ENCODE measurements at regions not wholly inside any gene's neighbourhood (a gene's known extent, or its start where the extent isn't known, plus 50 kb on each side); places are given as distances from the start of the nearest gene placed in this dataset.

DNA sequence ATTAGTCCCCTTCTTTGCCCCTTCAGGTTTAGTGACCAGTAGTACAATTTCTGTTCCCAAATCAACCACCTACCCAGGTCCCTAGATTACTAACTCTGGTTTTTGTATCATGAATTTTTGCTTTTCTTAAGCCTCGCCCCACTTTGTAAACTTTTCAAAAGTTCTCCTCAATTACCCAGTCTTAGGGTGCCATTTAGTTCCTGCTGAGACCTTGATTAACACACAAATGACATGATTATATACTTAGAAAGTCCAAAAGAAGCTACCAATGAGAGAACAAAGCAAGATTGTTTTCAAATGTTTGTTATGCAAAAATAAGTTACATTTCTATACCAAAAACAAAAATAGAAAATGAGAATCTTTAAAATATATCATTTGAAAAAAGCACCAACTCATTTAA lies 594.4 kb downstream of the SQOR start:
- Histone ChIP-seq H3K4me3 (ENCODE audit: low read depth, low read length) (no peak overlapping the region), H3K4me1 (ENCODE audit: control insufficient read depth, insufficient read depth, low read length) (peaks cover 18% of the 10 kb centered on the region), H3K27ac (ENCODE audit: low read depth, low read length) (peak overlapping the region; percentile 48)

GRCh38 chr15:46231786-46232185 lies 597.0 kb downstream of the SQOR start:
- Histone ChIP-seq H3K27me3 (ENCODE audit: control insufficient read depth, insufficient read depth, low read length) (peaks cover 22% of the 10 kb centered on the region), H3K4me1 (ENCODE audit: control insufficient read depth, insufficient read depth, low read length) (peaks cover 18% of the 10 kb centered on the region), H3K9ac (ENCODE audit: low read depth, low read length) (no peak overlapping the region), H3K9me3 (ENCODE audit: control insufficient read depth, insufficient read depth, low read length) (no peaks in the 10 kb centered on the region), H3K36me3 (ENCODE audit: control insufficient read depth, insufficient read depth, low read length) (no peaks in the 10 kb centered on the region), H3K4me3 (ENCODE audit: low read depth, low read length) (no peak overlapping the region), H3K27ac (ENCODE audit: low read depth, low read length) (no peak overlapping the region)

More for the DNA sequence above, 594.4 kb downstream of the SQOR start:
- Histone ChIP-seq H3K9ac (ENCODE audit: low read depth, low read length) (no peak overlapping the region), H3K36me3 (ENCODE audit: control insufficient read depth, insufficient read depth, low read length) (no peaks in the 10 kb centered on the region), H3K9me3 (ENCODE audit: control insufficient read depth, insufficient read depth, low read length) (no peaks in the 10 kb centered on the region), H3K27me3 (ENCODE audit: control insufficient read depth, insufficient read depth, low read length) (peaks cover 22% of the 10 kb centered on the region)

DNA sequence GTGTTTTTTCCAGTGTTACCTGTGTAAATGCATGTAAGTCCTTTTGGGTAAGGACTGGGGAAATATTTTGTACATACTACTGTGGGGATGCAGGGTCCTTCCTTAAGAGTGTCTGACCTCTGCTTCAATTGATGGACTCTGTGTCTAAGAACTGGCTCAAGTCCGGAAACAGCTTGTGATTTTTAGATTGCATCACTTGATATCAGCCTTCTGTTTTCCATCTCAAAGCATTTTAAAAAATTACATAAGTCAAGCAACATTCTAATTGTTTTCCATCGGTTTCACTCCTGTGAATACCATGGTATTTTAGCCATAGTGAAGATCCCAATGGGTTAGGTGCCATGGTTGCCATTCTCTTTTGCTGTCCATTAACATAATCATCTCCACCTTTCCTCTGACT lies 597.6 kb downstream of the SQOR start:
- Histone ChIP-seq H3K36me3 (ENCODE audit: control insufficient read depth, insufficient read depth, low read length) (no peaks in the 10 kb centered on the region), H3K4me3 (ENCODE audit: low read depth, low read length) (no peak overlapping the region), H3K4me1 (ENCODE audit: control insufficient read depth, insufficient read depth, low read length) (peaks cover 18% of the 10 kb centered on the region), H3K27me3 (ENCODE audit: control insufficient read depth, insufficient read depth, low read length) (peaks cover 22% of the 10 kb centered on the region), H3K9me3 (ENCODE audit: control insufficient read depth, insufficient read depth, low read length) (no peaks in the 10 kb centered on the region), H3K9ac (ENCODE audit: low read depth, low read length) (no peak overlapping the region), H3K27ac (ENCODE audit: low read depth, low read length) (no peak overlapping the region)

GRCh38 chr15:46242935-46243334 lies 608.1 kb downstream of the SQOR start:
- Histone ChIP-seq H3K4me1 (ENCODE audit: control insufficient read depth, insufficient read depth, low read length) (peaks cover 10% of the 10 kb centered on the region), H3K9me3 (ENCODE audit: control insufficient read depth, insufficient read depth, low read length) (no peaks in the 10 kb centered on the region), H3K36me3 (ENCODE audit: control insufficient read depth, insufficient read depth, low read length) (no peaks in the 10 kb centered on the region), H3K4me3 (ENCODE audit: low read depth, low read length) (no peak overlapping the region), H3K9ac (ENCODE audit: low read depth, low read length) (no peak overlapping the region), H3K27me3 (ENCODE audit: control insufficient read depth, insufficient read depth, low read length) (no peaks in the 10 kb centered on the region), H3K27ac (ENCODE audit: low read depth, low read length) (no peak overlapping the region)

GRCh38 chr15:46251903-46252302 lies 617.1 kb downstream of the SQOR start:
- Histone ChIP-seq H3K4me3 (ENCODE audit: low read depth, low read length) (no peak overlapping the region), H3K9me3 (ENCODE audit: control insufficient read depth, insufficient read depth, low read length) (no peaks in the 10 kb centered on the region), H3K27ac (ENCODE audit: low read depth, low read length) (no peak overlapping the region), H3K9ac (ENCODE audit: low read depth, low read length) (no peak overlapping the region), H3K4me1 (ENCODE audit: control insufficient read depth, insufficient read depth, low read length) (peaks cover 18% of the 10 kb centered on the region; the same call in 1 of the 2 replicates), H3K27me3 (ENCODE audit: control insufficient read depth, insufficient read depth, low read length) (no peaks in the 10 kb centered on the region), H3K36me3 (ENCODE audit: control insufficient read depth, insufficient read depth, low read length) (no peaks in the 10 kb centered on the region)

GRCh38 chr15:46258056-46258455 lies 623.2 kb downstream of the SQOR start:
- Histone ChIP-seq H3K9me3 (ENCODE audit: control insufficient read depth, insufficient read depth, low read length) (no peaks in the 10 kb centered on the region), H3K36me3 (ENCODE audit: control insufficient read depth, insufficient read depth, low read length) (no peaks in the 10 kb centered on the region), H3K27ac (ENCODE audit: low read depth, low read length) (no peak overlapping the region), H3K4me1 (ENCODE audit: control insufficient read depth, insufficient read depth, low read length) (peaks cover 5% of the 10 kb centered on the region; the same call in 1 of the 2 replicates), H3K27me3 (ENCODE audit: control insufficient read depth, insufficient read depth, low read length) (no peaks in the 10 kb centered on the region), H3K9ac (ENCODE audit: low read depth, low read length) (no peak overlapping the region), H3K4me3 (ENCODE audit: low read depth, low read length) (no peak overlapping the region)

GRCh38 chr15:46260937-46261336 lies 626.1 kb downstream of the SQOR start:
- Histone ChIP-seq H3K4me1 (ENCODE audit: control insufficient read depth, insufficient read depth, low read length) (no peaks in the 10 kb centered on the region), H3K4me3 (ENCODE audit: low read depth, low read length) (no peak overlapping the region), H3K27me3 (ENCODE audit: control insufficient read depth, insufficient read depth, low read length) (no peaks in the 10 kb centered on the region), H3K27ac (ENCODE audit: low read depth, low read length) (no peak overlapping the region), H3K9ac (ENCODE audit: low read depth, low read length) (no peak overlapping the region), H3K36me3 (ENCODE audit: control insufficient read depth, insufficient read depth, low read length) (no peaks in the 10 kb centered on the region), H3K9me3 (ENCODE audit: control insufficient read depth, insufficient read depth, low read length) (no peaks in the 10 kb centered on the region)

GRCh38 chr15:46265664-46266347 lies 631.0 kb downstream of the SQOR start:
- Histone ChIP-seq H3K4me3 (ENCODE audit: low read depth, low read length) (no peak overlapping the region), H3K27me3 (ENCODE audit: control insufficient read depth, insufficient read depth, low read length) (no peaks in the 10 kb centered on the region), H3K27ac (ENCODE audit: low read depth, low read length) (no peak overlapping the region), H3K9ac (ENCODE audit: low read depth, low read length) (no peak overlapping the region), H3K36me3 (ENCODE audit: control insufficient read depth, insufficient read depth, low read length) (no peaks in the 10 kb centered on the region), H3K9me3 (ENCODE audit: control insufficient read depth, insufficient read depth, low read length) (no peaks in the 10 kb centered on the region), H3K4me1 (ENCODE audit: control insufficient read depth, insufficient read depth, low read length) (no peaks in the 10 kb centered on the region)

DNA sequence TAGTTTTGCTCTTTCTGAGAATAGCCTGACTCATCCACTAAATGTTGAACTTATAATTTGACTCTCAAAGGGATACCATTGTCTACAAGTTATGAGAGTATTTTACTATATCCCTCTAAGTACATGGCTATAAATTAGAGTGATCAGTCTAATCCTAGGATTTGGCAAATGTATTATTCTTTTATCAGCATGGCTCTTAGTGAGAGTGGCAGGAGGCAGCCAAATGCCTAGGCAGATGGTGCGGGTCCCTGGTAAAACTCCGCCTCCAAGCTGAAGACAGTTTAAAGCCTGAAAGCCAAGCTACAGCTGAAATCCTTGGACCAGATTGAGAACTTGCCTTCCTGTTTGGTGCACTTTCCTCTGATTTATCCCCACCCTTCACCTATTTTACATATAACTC lies 631.8 kb downstream of the SQOR start:
- Histone ChIP-seq H3K36me3 (ENCODE audit: control insufficient read depth, insufficient read depth, low read length) (no peaks in the 10 kb centered on the region), H3K4me3 (ENCODE audit: low read depth, low read length) (no peak overlapping the region), H3K9me3 (ENCODE audit: control insufficient read depth, insufficient read depth, low read length) (no peaks in the 10 kb centered on the region), H3K4me1 (ENCODE audit: control insufficient read depth, insufficient read depth, low read length) (no peaks in the 10 kb centered on the region), H3K9ac (ENCODE audit: low read depth, low read length) (no peak overlapping the region), H3K27me3 (ENCODE audit: control insufficient read depth, insufficient read depth, low read length) (no peaks in the 10 kb centered on the region), H3K27ac (ENCODE audit: low read depth, low read length) (no peak overlapping the region)

DNA sequence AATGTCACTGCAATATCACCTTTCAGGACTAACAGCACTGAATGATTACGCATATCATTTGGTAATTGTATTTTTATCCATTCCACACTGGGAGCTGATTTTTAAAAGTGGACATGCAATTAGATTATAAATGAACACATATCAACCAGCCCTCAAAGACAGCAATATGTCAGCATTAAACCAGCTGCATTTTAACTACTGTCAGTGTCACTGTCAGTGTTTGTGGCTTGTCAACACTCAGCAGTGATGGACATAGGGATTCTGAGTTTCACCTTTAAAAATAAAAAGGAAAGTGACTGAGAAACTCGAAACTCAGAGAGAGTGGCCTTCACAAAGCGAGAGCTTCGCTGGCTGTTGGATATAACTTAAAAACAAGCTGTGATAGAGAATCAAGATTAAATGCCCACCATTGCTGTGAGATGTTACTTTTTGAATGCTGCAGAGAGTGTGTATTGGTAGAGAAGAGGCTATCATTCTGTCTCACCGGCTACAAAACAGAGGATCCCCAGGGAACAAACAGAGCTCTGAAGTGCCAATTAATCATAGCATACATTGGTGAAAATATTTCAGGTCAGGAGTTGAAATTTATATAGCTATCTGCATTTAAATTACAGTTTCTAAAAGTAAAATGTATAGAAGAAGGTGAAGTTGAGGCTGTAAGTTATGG lies 635.8 kb downstream of the SQOR start:
- H3K27me3 ChIP-seq (ENCODE audit: control insufficient read depth, insufficient read depth, low read length): no peaks in the 10 kb centered on the region
- no peak overlapping the region for H3K27ac ChIP-seq (ENCODE audit: low read depth, low read length)
- no peaks in the 10 kb centered on the region for H3K36me3 ChIP-seq (ENCODE audit: control insufficient read depth, insufficient read depth, low read length)
- H3K9me3 ChIP-seq (ENCODE audit: control insufficient read depth, insufficient read depth, low read length): no peaks in the 10 kb centered on the region
- H3K4me3 ChIP-seq (ENCODE audit: low read depth, low read length): no peak overlapping the region
- H3K4me1 ChIP-seq (ENCODE audit: control insufficient read depth, insufficient read depth, low read length): no peaks in the 10 kb centered on the region
- H3K9ac ChIP-seq (ENCODE audit: low read depth, low read length): no peak overlapping the region

DNA sequence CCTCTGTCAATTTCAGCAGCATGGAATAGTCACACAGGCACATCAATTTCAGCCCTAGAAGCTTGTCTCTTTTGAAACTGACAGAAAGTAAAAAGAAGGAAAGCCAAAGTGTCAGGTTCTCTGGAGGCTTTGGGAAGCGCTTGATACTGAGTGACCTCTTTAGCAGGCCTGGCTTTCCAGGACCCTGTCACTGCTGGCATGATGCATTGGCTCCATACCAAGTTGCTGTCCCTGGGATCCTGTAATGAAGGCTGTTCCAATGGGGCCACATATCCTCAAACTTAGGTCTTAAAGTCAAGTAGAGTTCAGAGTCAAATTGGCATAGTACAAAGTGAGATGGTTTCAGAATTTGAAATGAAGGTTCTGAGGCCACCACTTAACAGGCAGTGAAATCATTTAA lies 640.9 kb downstream of the SQOR start:
- no peaks in the 10 kb centered on the region for H3K9me3 ChIP-seq (ENCODE audit: control insufficient read depth, insufficient read depth, low read length)
- H3K4me1 ChIP-seq (ENCODE audit: control insufficient read depth, insufficient read depth, low read length): no peaks in the 10 kb centered on the region
- no peaks in the 10 kb centered on the region for H3K36me3 ChIP-seq (ENCODE audit: control insufficient read depth, insufficient read depth, low read length)
- no peak overlapping the region for H3K4me3 ChIP-seq (ENCODE audit: low read depth, low read length)
- no peak overlapping the region for H3K27ac ChIP-seq (ENCODE audit: low read depth, low read length)
- H3K9ac ChIP-seq (ENCODE audit: low read depth, low read length): no peak overlapping the region
- H3K27me3 ChIP-seq (ENCODE audit: control insufficient read depth, insufficient read depth, low read length): no peaks in the 10 kb centered on the region
